ENCODE measurements at regions not wholly inside any gene's neighbourhood (a gene's known extent, or its start where the extent isn't known, plus 50 kb on each side); places are given as distances from the start of the nearest gene placed in this dataset.
"Not testable (repeated sequence)": the region's sequence is repeated elsewhere in the genome, so short reads cannot be mapped to it uniquely, and the experiment has no call there.

DNA sequence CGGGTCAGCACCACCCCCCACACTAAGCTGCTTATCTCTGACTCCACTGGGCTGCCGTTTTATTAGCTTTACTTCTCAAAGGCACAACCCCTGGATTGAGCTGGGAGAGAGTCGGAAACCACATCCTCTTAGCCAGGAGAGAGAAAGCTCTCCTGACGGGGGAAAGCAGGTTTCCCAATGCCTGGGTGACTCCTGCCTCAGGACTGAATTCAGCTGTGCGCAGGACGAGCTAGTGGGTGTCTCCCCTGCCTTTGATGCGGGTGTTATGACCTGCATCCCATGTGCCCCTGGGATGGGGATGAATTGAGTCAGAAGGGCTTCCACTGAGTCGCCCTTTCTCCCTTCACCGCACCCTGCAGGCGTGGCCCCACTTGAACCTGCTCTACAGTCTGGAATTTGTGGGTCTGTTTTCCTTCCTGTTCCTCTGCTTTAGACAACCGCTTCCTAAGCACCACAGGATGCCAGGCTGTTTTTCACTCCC, 819.2 kb upstream of the EEF2KMT start:
- no peak overlapping the region for H3K27ac Mint-ChIP-seq

GRCh38 chr16:5911241-5911640, 813.6 kb upstream of the EEF2KMT start:
- H3K36me3 Mint-ChIP-seq (ENCODE audit: low read depth), result peaks cover 5% of the 10 kb centered on the region; the same call in 1 of the 2 replicates
- peaks cover 51% of the 10 kb centered on the region for H3K9me3 Mint-ChIP-seq
- DNase-seq, result no peak
- H3K27ac Mint-ChIP-seq, result no peak overlapping the region
- H3K4me1 Mint-ChIP-seq (ENCODE audit: low read depth), result no peaks in the 10 kb centered on the region
- no peak for TF ChIP-seq CTCF (IDR thresholded peaks at IDR 0.05)
- no peak overlapping the region for H3K4me3 Mint-ChIP-seq
- H3K27me3 Mint-ChIP-seq (ENCODE audit: insufficient read depth), result no peaks in the 10 kb centered on the region

More for the DNA sequence above, 819.2 kb upstream of the EEF2KMT start:
- Mint-ChIP-seq H3K36me3 (ENCODE audit: low read depth) (peaks cover 13% of the 10 kb centered on the region; the same call in 1 of the 2 replicates), H3K4me1 (ENCODE audit: low read depth) (no peaks in the 10 kb centered on the region), H3K27me3 (ENCODE audit: insufficient read depth) (no peaks in the 10 kb centered on the region; the same call in 1 of the 2 replicates), H3K9me3 (peaks cover 58% of the 10 kb centered on the region), H3K4me3 (no peak overlapping the region)
- TF ChIP-seq CTCF (IDR thresholded peaks at IDR 0.05), result no peak
- no peak for DNase-seq

- not testable (repeated sequence) for H3K27me3 Mint-ChIP-seq (ENCODE audit: insufficient read depth); H3K4me3 Mint-ChIP-seq; H3K4me1 Mint-ChIP-seq (ENCODE audit: low read depth); H3K27ac Mint-ChIP-seq; DNase-seq; H3K36me3 Mint-ChIP-seq (ENCODE audit: low read depth)
- H3K9me3 Mint-ChIP-seq, result peaks cover 47% of the 10 kb centered on the region
Measured at GRCh38 chr16:5909556-5909955, 812.0 kb upstream of the EEF2KMT start.

GRCh38 chr16:5907544-5907943, 809.9 kb upstream of the EEF2KMT start:
- Mint-ChIP-seq H3K4me1 (ENCODE audit: low read depth) (no peaks in the 10 kb centered on the region), H3K4me3 (no peak overlapping the region), H3K27me3 (ENCODE audit: insufficient read depth) (peaks cover 1% of the 10 kb centered on the region; the same call in 1 of the 2 replicates), H3K9me3 (peaks cover 54% of the 10 kb centered on the region), H3K27ac (no peak overlapping the region), H3K36me3 (ENCODE audit: low read depth) (peaks cover 5% of the 10 kb centered on the region; the same call in 1 of the 2 replicates)
- DNase-seq, result no peak
- no peak for TF ChIP-seq CTCF (IDR thresholded peaks at IDR 0.05)

DNA sequence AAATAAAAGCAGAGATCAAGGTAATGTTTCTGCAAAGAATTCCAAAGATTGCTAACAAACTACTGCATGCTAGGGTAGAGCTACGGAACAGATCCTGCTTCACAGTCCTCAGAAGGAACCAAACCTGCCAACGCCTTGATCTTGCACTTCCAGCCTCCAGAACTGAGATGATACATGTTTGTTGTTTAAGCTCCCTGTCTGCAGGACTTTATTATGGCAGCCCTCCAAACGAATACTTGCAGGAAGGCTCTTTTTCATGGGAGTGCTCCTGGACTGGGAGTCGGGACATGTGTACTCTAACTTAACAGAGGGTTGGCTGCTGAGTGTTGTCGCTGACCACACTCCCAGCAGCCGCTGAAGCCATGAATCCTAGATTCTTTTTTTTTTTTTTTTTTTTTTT, 808.8 kb upstream of the EEF2KMT start:
- Mint-ChIP-seq H3K36me3 (ENCODE audit: low read depth) (no peaks in the 10 kb centered on the region), H3K9me3 (peaks cover 54% of the 10 kb centered on the region), H3K27ac (no peak overlapping the region), H3K4me3 (no peak overlapping the region), H3K27me3 (ENCODE audit: insufficient read depth) (peaks cover 1% of the 10 kb centered on the region; the same call in 1 of the 2 replicates), H3K4me1 (ENCODE audit: low read depth) (no peaks in the 10 kb centered on the region)
- TF ChIP-seq CTCF (IDR thresholded peaks at IDR 0.05), result no peak
- DNase-seq, result no peak

DNA sequence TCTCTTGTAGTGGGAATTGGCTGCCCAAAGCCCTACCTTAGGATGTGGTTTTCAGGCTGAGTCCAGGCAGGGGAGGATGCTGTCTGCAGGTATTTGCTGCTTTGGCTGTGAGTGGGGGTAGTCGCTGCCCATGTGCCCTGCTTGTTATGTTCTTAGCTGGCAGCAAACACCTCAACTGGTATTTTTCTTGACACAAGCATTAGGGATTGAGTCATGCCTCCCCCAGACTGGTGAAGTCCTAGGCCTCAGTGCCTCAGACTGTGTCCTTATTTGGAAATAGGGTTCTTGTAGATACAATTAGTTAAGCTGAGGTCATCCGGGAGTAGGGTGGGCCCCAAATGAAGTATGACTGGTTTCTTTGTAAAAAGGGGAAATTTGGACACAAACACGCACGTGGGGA, 808.3 kb upstream of the EEF2KMT start:
- H3K27ac Mint-ChIP-seq, result no peak overlapping the region
- no peaks in the 10 kb centered on the region for H3K36me3 Mint-ChIP-seq (ENCODE audit: low read depth)
- no peak for DNase-seq
- TF ChIP-seq CTCF (IDR thresholded peaks at IDR 0.05), result no peak
- H3K4me1 Mint-ChIP-seq (ENCODE audit: low read depth), result no peaks in the 10 kb centered on the region
- no peak overlapping the region for H3K4me3 Mint-ChIP-seq
- peaks cover 54% of the 10 kb centered on the region for H3K9me3 Mint-ChIP-seq
- peaks cover 1% of the 10 kb centered on the region; the same call in 1 of the 2 replicates for H3K27me3 Mint-ChIP-seq (ENCODE audit: insufficient read depth)
